Uterus (tissue), 3 donors: ENCODE measurements at regions not wholly inside any gene's neighbourhood (a gene's known extent, or its start where the extent isn't known, plus 50 kb on each side); places are given as distances from the start of the nearest gene placed in this dataset.
"Not testable (repeated sequence)": the region's sequence is repeated elsewhere in the genome, so short reads cannot be mapped to it uniquely, and the experiment has no call there.

ENCODE experiments used
- DNase-seq, 2 donors: peaks; one replicate each; pipeline ENCODE4 v3.0.0-alpha.2; 2019 to 2020
- H3K27ac ChIP-seq, 2 donors: fragments of 200-600 bp; sonication (generic); 1 replicate in 1 of 2; 2 replicates in 1 of 2; pipeline ENCODE4 v1.5.1; 2016 to 2018
- H3K27me3 ChIP-seq, 2 donors: fragments of 200-600 bp; sonication (generic); one replicate each; pipeline ENCODE4 v1.5.1; 2018 to 2019; ENCODE audit warnings: control low read depth in 1 of 2
- H3K36me3 ChIP-seq, 2 donors: fragments of 200-600 bp; sonication (generic); one replicate each; pipeline ENCODE4 v1.5.1; 2019; ENCODE audit warnings: control low read depth in 1 of 2
- H3K4me1 ChIP-seq, 2 donors: fragments of 200-600 bp; sonication (generic); one replicate each; pipeline ENCODE4 v1.5.1; 2018 to 2019; ENCODE audit warnings: control low read depth in 1 of 2
- H3K4me3 ChIP-seq, 2 donors: fragments of 200-600 bp; sonication (generic); 1 replicate in 1 of 2; 2 replicates in 1 of 2; pipeline ENCODE4 v1.5.1; 2018 to 2019; ENCODE audit warnings: mild to moderate bottlenecking in 1 of 2
- H3K9me3 ChIP-seq, 2 donors: fragments of 200-600 bp; sonication (generic); one replicate each; pipeline ENCODE4 v1.5.1; 2019; ENCODE audit warnings: control low read depth in 1 of 2
- POLR2A ChIP-seq, 2 donors: fragments of 450-650 bp; IDR thresholded peaks; one replicate each; pipeline ENCODE4 v1.6.1; 2016; ENCODE audit warnings: antibody characterized with exemption in 2 of 2, mild to moderate bottlenecking in 1 of 2, moderate library complexity in 1 of 2
- intact Hi-C: fragments of 100-400 bp; cut with DNase I; formaldehyde crosslinking; loops from one replicate; pipeline ENCODE4 v1.15.1; 2023; ENCODE audit warnings: low total_unique reads
- TF ChIP-seq, protein P1 (sequence below), 4 experiments: fragments of 200-600 bp in 2 of 4; fragments of 450-650 bp in 2 of 4; sonication (generic) in 2 of 4; IDR thresholded peaks; one replicate each; pipeline ENCODE4 v1.5.1; 2016 to 2019; ENCODE audit warnings: antibody characterized with exemption in 4 of 4, mild to moderate bottlenecking in 2 of 4, moderate library complexity in 1 of 4
- donor health status: DM: yes; HTN: yes; CAD: no.

GRCh38 chr7:138325434-138325833, 134.6 kb upstream of the TRIM24 start:
- Histone ChIP-seq H3K9me3 (no peaks in the 10 kb centered on the region), H3K27me3 (no peaks in the 10 kb centered on the region), H3K4me3 (no peak overlapping the region), H3K27ac (no peak overlapping the region), H3K4me1 (no peaks in the 10 kb centered on the region), H3K36me3 (no peaks in the 10 kb centered on the region)
- DNase-seq: no peak
- intact Hi-C loops: no loop called here
- no peak for TF ChIP-seq POLR2A (IDR thresholded peaks at IDR 0.05)

DNA sequence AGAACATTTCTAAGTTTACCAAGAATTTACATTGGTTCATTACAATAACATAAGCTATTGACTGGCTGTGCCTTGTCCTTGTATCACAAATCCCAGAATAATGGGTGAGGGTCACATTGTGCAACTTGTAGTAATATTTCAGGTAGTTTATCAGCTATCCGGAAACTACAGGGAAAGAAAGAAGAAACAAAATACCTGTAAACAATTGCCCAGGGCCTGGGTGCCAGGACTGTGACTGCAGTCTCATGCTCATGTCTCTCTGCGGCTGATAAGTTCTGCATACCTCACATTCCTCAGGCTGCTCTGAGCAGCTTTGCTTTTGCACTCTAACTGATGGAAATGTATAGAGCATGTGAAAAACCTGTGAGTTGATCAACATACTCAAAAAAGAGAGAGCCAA, 131.8 kb upstream of the TRIM24 start:
- no peak for DNase-seq
- no peaks in the 10 kb centered on the region for H3K9me3 ChIP-seq
- TF ChIP-seq, protein P1, sequence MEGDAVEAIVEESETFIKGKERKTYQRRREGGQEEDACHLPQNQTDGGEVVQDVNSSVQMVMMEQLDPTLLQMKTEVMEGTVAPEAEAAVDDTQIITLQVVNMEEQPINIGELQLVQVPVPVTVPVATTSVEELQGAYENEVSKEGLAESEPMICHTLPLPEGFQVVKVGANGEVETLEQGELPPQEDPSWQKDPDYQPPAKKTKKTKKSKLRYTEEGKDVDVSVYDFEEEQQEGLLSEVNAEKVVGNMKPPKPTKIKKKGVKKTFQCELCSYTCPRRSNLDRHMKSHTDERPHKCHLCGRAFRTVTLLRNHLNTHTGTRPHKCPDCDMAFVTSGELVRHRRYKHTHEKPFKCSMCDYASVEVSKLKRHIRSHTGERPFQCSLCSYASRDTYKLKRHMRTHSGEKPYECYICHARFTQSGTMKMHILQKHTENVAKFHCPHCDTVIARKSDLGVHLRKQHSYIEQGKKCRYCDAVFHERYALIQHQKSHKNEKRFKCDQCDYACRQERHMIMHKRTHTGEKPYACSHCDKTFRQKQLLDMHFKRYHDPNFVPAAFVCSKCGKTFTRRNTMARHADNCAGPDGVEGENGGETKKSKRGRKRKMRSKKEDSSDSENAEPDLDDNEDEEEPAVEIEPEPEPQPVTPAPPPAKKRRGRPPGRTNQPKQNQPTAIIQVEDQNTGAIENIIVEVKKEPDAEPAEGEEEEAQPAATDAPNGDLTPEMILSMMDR (IDR thresholded peaks at IDR 0.05): no peak
- no peak for TF ChIP-seq POLR2A (IDR thresholded peaks at IDR 0.05)
- intact Hi-C loops: no loop called here
- no peak overlapping the region for H3K27ac ChIP-seq
- H3K27me3 ChIP-seq: no peaks in the 10 kb centered on the region
- no peaks in the 10 kb centered on the region for H3K36me3 ChIP-seq
- no peaks in the 10 kb centered on the region for H3K4me1 ChIP-seq
- no peak overlapping the region for H3K4me3 ChIP-seq

- H3K27ac ChIP-seq, H3K4me3 ChIP-seq, DNase-seq, H3K27me3 ChIP-seq, H3K9me3 ChIP-seq, H3K4me1 ChIP-seq, H3K36me3 ChIP-seq, intact Hi-C loops: not testable (repeated sequence)
Observed at GRCh38 chr7:138332850-138333249, 127.2 kb upstream of the TRIM24 start.

DNA sequence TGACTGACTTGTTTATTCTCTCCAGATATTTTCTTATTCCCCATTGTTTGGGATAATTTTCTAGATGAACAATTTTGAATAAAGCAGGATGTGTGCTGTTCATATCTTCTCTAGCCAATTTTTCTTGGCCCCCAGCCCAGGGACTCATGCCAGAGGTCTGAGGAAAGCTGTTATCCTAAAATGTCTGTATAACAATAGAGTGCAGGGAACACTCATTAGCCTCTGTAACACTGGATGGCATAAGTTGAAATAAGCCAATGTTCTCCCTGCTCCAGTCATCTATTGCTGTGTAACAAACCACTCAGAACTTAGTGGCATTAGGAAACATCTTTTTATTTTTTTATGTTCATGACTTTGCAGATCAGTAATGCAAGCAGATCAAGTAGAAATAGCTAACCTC, 121.7 kb upstream of the TRIM24 start:
- no peak for TF ChIP-seq POLR2A (IDR thresholded peaks at IDR 0.05)
- TF ChIP-seq, protein P1 (IDR thresholded peaks at IDR 0.05): no peak
- Histone ChIP-seq H3K27me3 (no peaks in the 10 kb centered on the region), H3K4me3 (no peak overlapping the region), H3K27ac (no peak overlapping the region), H3K4me1 (no peaks in the 10 kb centered on the region), H3K9me3 (no peaks in the 10 kb centered on the region), H3K36me3 (no peaks in the 10 kb centered on the region)
- peak; percentile 15 to 60 for DNase-seq
- intact Hi-C loops: no loop called here

DNA sequence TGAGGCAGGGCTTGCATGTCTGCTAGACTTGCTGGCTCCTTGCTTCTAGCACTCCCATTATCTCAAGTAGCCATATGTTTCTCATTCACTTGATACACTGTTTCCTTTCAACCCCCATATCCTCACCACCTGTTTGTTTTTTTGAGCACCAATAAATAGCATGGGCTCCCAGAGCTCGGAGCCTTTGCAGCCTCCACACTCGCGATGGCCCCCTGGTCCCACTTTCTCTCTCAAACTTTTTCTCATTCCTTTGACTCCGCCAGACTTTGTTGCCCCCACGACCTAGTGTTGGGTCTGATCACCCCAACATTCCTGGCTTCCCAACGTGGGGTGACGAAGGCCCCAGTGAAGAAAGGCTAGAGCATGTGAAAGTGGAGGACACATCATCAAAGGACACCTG, 120.8 kb upstream of the TRIM24 start:
- intact Hi-C loops, H3K36me3 ChIP-seq, H3K4me3 ChIP-seq, H3K27me3 ChIP-seq, DNase-seq, H3K9me3 ChIP-seq, H3K27ac ChIP-seq, H3K4me1 ChIP-seq: not testable (repeated sequence)

DNA sequence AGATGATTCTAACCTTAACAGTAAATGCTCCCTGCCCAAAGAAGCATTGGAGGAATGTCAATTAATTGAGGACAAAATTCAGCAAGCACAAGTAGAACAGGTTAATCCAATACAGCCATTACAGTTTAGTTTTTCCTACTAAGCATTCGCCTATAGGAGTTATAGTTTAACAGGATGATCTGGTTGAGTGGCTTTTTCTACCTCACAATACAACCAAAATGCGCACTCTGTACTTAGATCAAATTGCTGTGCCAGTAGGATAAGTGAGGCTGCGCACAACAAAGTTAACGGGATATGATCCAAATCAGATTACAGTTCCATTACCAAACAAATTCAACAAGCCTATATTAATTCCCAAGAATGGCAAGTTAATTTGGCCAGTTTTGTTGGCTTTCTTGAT, 117.1 kb upstream of the TRIM24 start:
- TF ChIP-seq, protein P1 (IDR thresholded peaks at IDR 0.05): no peak
- no peak for TF ChIP-seq POLR2A (IDR thresholded peaks at IDR 0.05)
- no peak overlapping the region for H3K27ac ChIP-seq
- DNase-seq: no peak
- H3K27me3 ChIP-seq: no peaks in the 10 kb centered on the region
- H3K4me1 ChIP-seq: no peaks in the 10 kb centered on the region
- intact Hi-C loops: no loop called here
- no peaks in the 10 kb centered on the region for H3K9me3 ChIP-seq
- H3K4me3 ChIP-seq: no peak overlapping the region
- no peaks in the 10 kb centered on the region for H3K36me3 ChIP-seq

- H3K36me3 ChIP-seq: no peaks in the 10 kb centered on the region
- no peaks in the 10 kb centered on the region for H3K4me1 ChIP-seq
- intact Hi-C loops: no loop called here
- no peaks in the 10 kb centered on the region for H3K27me3 ChIP-seq
- no peak overlapping the region for H3K27ac ChIP-seq
- no peak for DNase-seq
- no peak overlapping the region for H3K4me3 ChIP-seq
- TF ChIP-seq, protein P1 (IDR thresholded peaks at IDR 0.05): no peak
- no peak for TF ChIP-seq POLR2A (IDR thresholded peaks at IDR 0.05)
- no peaks in the 10 kb centered on the region for H3K9me3 ChIP-seq
Observed at GRCh38 chr7:138345567-138345966, 114.5 kb upstream of the TRIM24 start.
